HL-60/S4 treated with retinoic acid at 250 ng/mL for 4 days and 3 days (cell line): ENCODE measurements at regions not wholly inside any gene's neighbourhood (a gene's known extent, or its start where the extent isn't known, plus 50 kb on each side); places are given as distances from the start of the nearest gene placed in this dataset.

Experiments used
- in situ Hi-C: fragments of 300-500 bp; cut with MboI; formaldehyde crosslinking; loops from 2 replicates; pipeline ENCODE4 v1.7.0; 2022; ENCODE audit warnings: low sequenced_read_pairs

DNA sequence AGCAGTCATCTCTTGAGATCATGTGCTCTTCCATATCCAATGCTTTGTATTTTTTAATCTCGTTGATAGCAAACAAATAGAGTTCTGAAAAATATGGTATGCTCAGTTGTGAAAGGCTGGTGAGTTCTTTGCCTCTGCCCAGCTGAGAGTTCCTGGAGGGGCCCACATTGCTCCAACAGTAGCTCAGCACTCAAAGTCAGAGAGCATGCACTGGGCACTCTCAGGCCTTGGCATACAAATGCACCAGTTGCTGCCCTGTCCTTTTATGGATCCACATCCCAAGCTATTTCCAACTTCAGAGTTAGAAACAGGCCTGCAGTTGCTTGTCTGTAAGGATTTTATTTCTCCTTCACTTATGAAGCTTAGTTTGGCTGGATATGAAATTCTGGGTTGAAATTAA, 181.7 kb upstream of the CHRNA7 start:
- in situ Hi-C loops = no loop called here

DNA sequence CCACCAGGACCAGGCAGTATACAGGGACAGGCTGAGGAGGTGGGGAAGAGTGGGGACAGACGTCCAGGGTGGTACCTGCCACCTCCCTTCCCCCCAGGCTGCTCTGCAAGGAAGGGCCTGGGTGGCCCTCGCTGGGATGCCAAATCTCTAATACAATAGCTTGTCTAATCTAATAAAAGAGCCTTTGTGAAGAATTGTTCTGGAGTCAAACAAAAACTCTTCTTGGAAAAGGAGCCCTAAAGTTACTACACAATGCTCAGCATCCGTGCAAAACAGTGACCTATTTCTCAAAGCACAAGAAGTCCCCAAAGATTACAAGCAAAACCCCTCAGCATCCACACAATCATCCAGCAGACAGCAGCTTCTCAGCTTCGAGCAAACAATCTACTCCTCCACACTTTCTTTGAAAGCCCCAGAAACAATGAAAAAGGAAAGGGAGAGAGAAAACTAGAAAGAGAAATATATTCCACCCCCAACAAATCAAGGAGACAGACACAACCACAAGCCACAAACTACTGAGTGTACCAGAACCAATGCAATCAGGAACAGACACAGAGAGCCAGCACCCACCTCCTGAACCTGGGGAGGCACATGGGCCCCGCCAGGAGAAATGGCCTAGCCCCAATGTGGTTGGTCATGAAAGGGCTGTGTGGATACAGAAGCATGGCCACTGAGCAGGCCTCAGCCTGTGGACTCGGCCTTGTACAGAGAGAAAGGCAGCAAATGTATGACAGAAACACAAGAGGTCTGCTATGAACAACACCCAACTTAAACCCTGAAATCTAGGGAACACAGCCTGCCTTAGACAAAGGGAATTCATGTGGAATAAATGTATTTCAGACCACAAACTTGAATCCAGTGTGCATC, 177.1 kb upstream of the CHRNA7 start:
- in situ Hi-C loops = no loop called here

DNA sequence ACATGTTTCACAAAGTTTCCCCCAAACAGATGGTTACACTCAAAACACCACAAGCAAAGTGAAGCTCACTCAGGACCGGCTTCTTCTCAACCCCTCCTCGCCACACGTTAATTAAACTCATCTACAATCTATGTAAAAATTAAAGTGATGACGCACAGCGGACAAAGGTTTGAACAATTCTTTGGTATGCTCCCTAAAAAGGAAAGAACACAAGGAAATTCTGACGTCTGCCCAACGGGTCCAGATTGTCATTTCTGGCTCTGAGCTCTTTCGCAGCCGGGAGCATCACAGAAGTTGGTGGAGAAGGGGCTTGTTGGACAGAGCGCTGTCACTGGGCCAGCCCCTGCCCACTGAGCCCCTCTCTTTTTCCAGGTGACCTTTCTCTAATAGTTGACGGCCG, 173.7 kb upstream of the CHRNA7 start:
- in situ Hi-C loops = no loop called here

DNA sequence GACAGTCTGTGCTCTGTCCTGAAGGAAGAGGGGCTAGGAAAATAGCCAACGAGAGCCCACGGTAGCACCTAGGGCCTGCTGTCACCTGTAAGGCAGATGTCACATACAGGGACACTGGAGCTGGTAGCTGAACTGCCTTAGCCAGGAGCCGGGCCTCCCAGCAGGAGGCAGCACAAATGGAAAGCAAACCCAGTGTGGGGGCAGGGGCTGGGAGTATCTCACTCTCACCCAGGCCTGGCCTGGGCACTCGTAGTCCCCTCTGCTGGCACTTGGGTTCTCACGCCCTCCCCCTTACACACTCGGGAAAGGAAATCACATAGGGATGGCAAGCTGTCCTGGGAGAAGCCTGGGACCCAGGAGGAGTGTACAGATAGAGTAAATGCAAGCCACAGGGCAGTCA, 173.1 kb upstream of the CHRNA7 start:
- in situ Hi-C loops = no loop called here

DNA sequence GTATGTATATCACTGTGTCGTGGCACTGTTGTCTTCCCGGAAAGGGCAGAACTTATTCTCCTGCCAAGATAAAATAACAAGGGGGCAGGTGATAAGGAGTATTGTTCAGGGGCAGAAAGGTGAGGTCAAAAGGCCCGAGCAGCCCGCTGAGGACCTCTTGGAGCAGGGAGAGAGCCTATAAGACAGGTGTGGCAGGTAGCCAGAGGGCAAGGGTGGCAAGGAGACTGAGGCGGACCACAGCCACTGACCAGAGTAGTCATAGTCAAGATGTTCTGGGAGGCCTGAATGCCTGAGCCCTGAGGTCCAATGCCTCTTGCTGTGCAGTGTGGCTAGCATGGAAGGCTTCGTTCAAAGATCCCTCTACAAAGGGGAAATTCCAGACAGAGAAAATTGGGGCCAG, 172.3 kb upstream of the CHRNA7 start:
- in situ Hi-C loops = no loop called here

DNA sequence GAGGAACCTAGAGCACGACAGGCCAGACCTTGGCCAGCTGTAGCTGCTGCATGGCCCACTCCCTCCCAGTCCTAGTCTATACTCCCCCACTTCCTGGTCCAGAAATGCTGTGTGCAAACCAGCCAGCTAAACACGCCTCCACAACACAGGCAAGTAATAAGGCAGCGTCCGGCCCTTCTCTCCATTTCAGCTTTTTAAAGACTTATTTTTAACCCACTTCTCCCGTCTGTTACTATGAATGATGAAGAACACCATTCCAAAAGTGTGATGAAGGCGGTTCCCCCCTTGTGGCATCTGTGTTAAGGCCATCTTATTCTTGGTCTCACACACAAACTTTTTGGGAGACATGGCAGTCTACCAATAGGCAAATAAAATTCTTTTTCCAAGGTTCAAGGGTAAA, 164.1 kb upstream of the CHRNA7 start:
- in situ Hi-C loops = no loop called here

DNA sequence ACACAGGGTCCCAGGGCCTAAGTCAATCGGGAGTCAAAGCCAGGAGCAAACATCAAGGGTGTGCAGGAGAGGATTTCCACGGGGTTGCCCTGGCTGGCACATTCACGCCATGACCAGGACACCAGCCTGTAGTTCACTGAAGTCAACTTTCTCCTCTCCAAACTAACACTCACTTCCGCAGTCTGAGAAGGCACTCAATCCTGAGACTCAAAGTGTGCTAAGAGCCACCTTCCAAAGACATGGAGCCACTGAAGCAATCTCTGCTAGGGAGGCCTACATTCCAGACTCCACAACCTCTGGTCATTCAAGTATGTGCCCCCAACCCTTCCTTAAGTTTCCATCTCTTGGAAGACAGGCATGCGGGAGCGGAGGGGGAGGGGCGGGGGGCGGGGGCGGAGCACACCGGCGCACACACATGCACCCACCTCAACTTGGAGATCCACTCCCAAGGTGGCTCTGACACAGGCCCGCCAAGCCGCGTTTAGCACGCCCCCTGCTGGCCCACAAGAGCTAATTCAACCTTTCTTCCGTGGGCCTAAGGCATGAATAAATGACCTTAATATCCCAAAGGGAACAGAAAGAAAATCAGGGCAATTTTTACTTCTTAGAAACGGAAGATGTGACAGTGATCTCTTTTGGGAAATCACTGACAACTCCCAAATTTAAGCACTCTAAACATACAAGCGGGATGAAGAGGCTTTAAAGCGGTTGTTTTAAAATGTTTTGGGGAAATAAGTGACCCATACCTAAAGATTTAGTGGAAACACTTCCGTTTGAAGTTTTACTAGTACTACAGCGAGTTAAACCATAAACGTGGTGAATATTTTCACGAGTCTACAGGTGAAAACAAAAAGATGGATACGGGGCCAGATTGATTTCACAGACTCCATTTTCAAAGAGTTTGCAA, 162.5 kb upstream of the CHRNA7 start:
- in situ Hi-C loops = no loop called here

DNA sequence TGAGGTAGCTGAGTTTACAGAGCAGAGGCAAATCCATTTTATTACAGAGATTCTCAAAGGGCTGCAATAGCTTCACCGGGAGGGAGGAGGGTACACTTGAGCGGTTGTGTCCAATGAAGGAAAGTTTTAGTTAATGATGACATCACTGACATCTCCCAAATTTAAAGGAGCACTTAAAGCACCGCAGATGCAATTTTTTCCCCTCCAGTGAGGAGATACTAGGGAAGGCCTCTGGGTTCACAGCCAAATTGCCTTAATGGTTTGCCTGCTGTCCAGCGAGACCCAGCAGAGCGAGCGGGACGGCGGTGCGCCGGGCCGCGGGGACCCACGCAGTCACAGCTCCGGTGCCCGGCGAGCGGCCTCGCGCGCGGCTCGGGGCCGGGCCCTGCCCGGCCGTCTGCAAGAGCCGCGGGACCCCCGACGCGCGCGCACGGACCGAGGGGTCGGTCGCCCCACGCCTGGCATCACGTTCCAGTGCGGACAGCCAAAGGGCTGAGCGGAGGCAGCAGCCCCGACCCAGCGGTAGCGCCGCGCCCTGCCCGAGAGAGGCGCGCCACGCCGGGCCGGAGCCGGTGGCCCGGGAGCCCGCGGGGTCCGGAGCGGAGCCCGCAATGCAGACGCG, 160.5 kb upstream of the CHRNA7 start:
- in situ Hi-C loops = no loop called here

DNA sequence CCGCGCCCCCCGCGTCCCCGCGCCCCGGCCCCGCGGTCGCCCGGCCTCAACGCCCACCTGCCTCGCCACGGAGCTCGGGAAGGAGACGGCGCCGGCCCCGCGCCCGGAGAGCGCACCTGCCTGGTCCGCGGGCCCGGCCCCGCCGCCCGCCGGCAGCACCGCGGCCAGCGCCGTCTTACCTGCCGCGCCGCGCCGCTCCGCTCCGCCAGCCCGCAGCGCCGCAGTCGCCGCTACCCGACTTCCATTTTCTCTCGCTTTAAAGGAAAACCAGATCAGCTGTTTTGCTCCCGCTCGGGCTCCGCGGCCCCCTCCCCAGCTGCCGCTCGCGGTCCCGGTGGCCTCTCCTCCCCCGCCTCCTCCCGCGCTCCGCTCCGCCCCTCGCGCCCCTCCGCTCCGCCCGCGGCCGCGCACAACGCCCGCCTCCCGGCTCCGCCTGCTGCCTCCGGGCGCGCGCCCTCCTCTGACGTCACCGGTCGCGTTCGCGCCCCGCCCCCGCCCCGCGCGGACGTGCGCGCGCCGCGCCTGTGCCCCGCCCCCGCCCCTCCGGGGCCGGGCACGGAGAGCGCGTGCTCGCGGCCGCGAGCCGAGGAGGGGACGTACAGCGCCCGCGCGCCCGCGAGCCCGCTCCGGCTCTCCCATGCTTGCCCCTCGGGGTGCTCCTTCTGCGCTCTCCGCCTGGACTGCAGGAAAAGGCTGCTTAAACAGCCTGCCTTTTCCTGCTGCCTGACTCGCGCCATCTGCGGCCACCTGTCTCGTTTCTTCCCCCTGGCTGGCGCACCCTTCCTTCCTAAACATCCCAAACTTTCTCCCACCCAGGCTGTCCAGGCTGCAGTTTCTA, 159.8 kb upstream of the CHRNA7 start, which contains the start of gene OTUD7A:
Gene OTUD7A, minus strand, starts transcription at position 346 of the 838 bp plus-strand sequence.
- in situ Hi-C loops = no loop called here

DNA sequence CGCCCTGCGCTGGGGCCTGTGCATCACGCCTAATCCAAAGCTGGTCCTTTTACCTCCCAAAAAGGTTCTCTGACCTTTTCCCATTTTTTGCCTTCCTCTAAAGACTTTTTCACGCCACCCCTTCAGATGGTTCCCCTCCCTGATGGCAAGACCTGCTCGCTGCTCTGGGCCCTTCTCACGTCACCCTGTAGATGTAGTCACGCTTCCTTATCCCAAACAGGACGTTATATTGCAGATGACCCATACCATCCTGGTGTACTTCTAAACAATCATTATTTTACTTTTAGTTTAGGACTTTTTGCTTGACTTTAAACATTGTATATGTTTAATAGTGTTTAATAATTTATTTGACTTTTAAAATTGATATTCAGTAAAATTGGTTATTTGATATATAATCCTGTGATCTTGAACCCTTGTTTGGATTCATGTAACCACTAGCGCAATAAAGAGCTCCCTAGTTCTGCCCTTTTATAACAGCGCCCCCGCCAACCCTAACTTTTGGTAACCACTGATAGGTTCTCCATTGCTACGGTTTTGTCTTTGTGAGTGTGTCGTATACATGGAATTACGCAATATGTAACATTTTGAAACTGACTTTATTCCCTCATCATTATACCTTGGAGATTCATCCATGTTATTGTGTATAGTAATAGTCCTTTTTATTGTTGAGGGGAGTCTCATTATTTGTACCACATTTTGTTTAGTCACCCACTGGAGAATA, 159.0 kb upstream of the CHRNA7 start:
- in situ Hi-C loops = no loop called here

DNA sequence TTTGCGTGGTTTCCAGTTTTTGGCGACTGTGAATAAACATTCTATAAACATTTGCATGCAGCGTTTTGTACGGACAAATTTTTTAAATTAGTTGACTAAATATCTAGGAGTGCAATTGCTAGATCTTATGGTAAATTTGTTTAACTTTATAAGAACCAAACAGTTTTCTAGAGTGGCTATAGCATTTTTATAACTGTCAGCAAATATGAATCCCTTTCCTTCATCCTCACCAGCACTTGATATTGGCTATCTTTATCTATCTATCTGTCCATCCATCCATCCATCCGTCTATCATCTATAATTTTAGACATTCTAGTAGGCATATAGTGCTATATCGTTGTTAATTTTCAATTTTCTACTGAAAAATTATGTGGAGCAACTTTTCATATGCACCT, 158.4 kb upstream of the CHRNA7 start:
- in situ Hi-C loops = no loop called here

DNA sequence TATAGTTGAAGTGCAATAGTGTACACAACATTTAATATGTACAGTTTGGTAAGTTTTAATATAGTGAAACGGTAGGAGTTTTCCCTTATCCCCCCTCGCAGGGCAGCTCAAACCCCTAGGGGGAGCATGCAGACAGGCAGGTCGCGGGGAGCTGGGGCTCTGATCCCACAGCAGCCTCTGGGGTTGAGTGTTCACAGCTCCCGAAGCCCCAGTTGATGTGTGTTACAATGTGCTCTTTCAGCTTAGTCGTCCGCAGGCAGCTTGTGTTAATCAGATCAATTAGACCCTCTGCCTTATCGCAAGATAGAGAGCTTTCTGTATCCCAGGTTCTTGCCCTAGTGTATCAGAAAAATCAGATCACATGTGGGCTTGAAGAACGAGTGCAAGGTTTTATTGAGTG, 143.1 kb upstream of the CHRNA7 start:
- in situ Hi-C loops = no loop called here

DNA sequence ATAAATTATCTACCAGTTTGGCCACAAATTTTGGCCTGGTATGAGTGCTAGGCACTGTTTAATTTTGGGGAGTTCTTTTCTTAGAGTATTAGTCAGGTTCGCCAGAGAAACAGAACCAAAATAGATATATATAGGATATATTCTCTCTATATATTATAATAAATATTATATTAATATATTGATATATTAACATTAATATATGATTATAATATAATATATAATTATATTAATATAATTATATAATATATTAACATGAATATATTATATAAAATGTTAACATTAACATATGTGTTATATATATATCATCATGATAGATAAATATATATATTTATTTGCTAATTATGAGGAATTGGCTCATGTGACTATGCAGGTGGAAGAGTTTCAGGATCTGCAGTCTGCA, 137.8 kb upstream of the CHRNA7 start:
- in situ Hi-C loops = no loop called here

DNA sequence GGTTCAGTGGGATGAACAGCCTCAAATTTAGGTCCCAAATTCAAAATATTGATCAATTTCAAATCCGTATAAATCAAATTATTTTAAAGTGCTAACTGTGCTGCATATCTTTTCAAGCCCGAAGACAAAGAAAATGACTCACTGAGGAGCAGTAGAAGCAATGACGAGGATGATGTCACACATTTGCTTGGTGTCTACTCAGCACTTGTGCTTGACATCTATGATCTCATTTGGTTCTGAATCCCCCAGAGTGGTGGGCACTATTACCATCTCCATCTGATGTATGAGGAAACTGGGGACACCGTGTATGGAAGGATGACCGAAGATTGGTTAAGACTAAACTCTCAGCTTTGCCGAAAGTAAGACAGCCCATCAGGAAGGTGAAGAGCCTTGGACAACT, 136.5 kb upstream of the CHRNA7 start:
- in situ Hi-C loops = no loop called here

DNA sequence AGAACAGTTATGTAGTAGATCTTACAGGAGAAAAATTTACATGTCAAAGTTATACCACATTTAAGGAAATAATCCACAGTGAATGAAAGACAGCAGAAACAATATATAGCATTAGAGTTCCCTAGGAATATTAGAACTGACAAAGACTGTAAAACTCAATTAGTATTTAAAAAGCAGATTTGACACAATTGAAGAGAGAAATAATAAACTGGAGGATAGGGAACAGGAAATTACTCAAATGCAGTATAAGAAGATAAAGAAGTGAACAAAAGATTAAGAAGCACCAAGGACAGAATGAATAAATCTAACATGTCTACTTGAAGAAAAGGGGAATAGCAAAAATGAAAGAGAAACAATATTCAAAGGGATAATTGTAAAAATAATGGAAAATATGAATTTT, 132.6 kb upstream of the CHRNA7 start:
- in situ Hi-C loops = no loop called here

DNA sequence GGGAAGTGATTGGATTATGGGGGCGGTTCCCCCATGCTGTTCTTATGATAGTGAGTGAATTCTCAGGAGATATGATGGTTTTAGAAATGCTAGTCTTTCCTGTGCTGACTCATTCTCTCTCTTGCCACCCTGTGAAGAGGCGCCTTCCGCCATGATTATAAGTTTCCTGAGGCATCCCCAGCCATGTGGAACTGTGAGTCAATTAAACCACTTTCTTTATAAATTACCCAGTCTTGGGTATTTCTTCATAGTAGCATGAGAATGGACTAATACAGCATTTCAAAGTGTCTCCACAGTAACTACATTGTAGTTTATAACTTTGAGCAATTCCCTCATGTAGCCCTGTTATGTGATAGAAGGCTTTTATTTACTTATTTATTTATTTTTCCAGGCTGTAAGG, 128.8 kb upstream of the CHRNA7 start:
- in situ Hi-C loops = no loop called here

DNA sequence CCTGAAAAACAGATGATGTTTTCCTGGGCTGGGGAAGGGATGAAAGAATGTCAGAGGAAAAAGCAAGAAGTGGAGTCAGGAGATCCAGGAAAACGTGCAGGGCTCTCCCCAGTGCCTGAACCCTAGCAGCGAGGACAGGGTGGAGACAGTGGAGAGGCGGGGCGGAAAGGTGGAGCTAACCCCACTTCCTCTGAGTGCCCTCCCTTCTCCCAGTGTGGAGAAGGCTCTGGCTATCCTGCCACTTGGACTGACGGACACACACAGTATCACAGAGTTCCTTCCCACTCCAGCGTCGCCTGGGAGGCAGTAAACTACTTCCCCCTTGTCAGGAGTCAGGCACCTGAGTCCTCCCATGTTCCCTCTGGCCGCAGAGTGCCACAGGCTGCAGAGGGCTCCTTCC, 125.3 kb upstream of the CHRNA7 start:
- in situ Hi-C loops = no loop called here

DNA sequence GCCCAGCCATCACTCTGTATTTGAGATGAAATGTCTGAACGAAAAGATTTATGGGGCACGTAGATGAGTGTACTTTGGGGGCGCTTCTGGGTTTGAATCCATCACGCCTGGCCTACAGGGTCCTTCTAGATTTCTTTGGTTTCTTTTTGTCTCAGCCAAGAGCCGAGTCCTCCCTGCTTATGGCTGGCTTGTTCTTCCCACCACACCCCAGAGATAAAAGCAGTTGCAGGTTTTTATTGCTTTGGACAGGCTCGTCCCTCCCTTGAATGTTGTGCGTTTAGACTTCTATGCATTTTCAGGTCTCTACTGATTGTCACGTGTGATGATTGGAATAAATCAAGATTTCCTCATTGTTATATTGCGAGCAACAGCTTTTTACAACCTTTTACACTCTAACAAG, 104.8 kb upstream of the CHRNA7 start:
- in situ Hi-C loops = no loop called here

DNA sequence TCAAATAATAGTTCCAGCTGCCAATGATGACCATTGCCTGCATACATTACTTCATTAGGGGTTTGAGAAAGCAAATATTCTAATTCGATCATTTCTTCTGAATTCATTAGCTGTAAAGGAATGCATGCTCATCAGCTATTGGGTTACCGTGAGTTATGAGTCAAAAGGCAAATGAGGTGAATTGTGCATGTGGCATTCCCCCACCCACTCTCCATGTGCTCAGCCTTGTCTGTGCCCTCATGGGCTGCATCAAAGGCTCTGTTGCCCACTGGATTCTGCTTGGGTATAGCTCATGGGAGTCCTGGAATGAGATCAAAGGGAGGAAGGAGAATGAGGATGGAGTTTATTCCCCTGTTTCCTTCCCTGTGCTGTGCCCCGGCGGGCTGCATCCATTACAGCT, 99.3 kb upstream of the CHRNA7 start:
- in situ Hi-C loops = no loop called here

DNA sequence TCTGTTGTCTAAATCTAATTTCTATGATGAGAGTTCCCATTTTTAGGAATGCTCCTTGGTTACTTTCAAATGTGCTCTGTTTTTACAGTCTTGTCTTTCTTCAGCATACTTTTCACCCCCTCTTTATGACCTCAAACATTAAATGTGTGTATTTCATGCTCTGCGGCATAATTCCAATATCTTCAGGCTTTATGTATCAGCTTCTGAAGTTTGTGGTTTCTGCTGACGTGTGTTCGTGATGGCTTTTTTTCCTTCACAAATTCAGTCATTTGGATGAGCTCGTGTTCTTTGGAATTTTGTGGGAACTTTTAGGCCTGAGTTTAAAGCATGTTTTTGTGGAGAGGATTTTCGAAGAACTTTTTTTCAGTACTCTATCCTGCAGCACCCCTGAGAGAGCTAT, 97.7 kb upstream of the CHRNA7 start:
- in situ Hi-C loops = no loop called here
